ENCODE measurements at regions not wholly inside any gene's neighbourhood (a gene's known extent, or its start where the extent isn't known, plus 50 kb on each side); places are given as distances from the start of the nearest gene placed in this dataset.

DNA sequence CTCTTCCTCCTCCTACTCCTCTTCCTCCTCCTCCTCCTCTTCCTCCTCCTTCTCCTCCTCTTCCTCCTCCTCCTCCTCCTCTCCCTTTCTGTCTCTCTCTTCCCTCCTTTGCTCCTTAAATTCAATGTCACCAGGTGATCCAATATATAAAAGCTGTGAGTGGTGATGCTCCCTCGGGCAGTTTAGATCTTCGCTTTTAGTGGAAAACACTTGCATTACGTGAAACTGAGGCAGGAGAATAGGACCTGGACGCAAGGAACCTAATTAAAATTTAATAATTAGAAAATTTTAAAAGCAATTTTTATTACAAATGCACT lies 279.7 kb downstream of the XXYLT1 start:
- Histone ChIP-seq H3K9me3 (replicated peaks) (no peaks in the 10 kb centered on the region), H3K36me3 (no peaks in the 10 kb centered on the region), H3K4me3 (no peak overlapping the region), H3K27me3 (0 out of 2 replicates have a peak, but pooled peaks cover 3% of the 10 kb centered on the region), H3K4me1 (no peaks in the 10 kb centered on the region), H3K27ac (no peak overlapping the region)
- no peak for DNase-seq

DNA sequence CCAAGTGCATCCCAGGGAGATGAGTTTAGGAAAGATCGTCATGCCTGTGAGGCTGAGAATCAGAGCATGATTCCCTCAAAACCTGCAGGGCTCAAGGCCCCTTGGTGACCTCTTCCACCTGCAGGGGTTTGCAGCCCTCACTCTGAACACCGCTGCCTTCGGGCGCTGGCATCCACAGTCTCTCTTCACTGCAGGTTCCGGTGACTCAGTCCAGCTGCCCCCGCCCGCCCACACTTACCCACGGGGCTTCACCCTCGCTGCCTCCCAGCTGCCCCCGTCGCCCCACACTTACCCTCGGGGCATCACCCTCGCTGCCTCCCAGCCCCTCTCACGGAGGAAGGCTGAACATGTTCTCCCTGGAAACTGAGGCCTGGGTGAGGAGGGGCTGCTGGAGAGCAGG lies 277.1 kb downstream of the XXYLT1 start:
- no peaks in the 10 kb centered on the region for H3K36me3 ChIP-seq
- no peaks in the 10 kb centered on the region for H3K4me1 ChIP-seq
- no peak for DNase-seq
- H3K27me3 ChIP-seq, result 0 out of 2 replicates have a peak, but pooled peaks cover 3% of the 10 kb centered on the region
- H3K9me3 ChIP-seq (replicated peaks), result no peaks in the 10 kb centered on the region
- H3K27ac ChIP-seq, result no peak overlapping the region
- no peak overlapping the region for H3K4me3 ChIP-seq

DNA sequence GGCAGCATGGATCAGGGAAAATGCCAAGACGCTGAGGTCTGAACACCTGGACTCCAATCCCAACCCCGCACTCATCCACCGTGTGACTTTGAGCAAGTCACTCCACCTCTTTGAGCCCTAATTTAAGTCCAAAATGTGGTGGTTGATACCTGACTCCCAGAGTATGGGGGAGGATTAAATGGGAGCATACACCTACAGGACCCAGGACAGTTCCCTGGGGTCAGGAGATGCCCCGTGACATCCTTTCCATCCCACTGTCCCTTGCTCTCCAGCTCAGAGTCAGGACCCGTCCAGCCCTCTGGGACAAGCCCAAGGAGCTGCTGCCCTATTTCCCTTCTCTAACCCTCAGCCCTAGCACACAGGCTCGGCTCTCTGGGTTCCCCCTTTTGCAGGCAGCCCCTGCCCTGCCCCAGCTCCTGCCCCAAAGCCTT lies 276.4 kb downstream of the XXYLT1 start:
- Histone ChIP-seq H3K27me3 (0 out of 2 replicates have a peak, but pooled peaks cover 3% of the 10 kb centered on the region), H3K4me1 (no peaks in the 10 kb centered on the region), H3K36me3 (no peaks in the 10 kb centered on the region), H3K27ac (no peak overlapping the region), H3K9me3 (replicated peaks) (no peaks in the 10 kb centered on the region), H3K4me3 (no peak overlapping the region)
- no peak for DNase-seq

DNA sequence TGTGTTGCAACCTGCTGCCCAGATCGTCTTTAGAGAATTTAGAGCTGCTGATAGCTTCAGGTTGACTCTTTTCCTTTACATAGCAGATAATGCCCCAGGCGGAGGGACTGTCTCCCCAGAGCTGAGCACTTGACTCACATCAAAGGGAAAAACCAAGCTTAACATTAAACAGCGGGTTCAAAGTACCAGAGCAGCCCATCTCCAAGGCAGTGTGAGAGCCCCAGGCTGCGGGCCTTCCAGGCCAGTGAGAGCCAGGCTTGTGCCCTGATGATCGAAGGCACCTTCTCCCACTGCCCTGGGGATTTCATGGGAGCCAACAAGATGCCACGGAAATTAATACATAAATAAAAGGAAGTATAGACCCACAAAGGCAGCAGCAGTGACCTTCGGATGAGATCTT lies 275.6 kb downstream of the XXYLT1 start:
- H3K9me3 ChIP-seq (replicated peaks), result no peaks in the 10 kb centered on the region
- H3K27me3 ChIP-seq, result 0 out of 2 replicates have a peak, but pooled peaks cover 3% of the 10 kb centered on the region
- no peak for DNase-seq
- H3K27ac ChIP-seq, result no peak overlapping the region
- H3K4me1 ChIP-seq, result no peaks in the 10 kb centered on the region
- H3K36me3 ChIP-seq, result no peaks in the 10 kb centered on the region
- no peak overlapping the region for H3K4me3 ChIP-seq

DNA sequence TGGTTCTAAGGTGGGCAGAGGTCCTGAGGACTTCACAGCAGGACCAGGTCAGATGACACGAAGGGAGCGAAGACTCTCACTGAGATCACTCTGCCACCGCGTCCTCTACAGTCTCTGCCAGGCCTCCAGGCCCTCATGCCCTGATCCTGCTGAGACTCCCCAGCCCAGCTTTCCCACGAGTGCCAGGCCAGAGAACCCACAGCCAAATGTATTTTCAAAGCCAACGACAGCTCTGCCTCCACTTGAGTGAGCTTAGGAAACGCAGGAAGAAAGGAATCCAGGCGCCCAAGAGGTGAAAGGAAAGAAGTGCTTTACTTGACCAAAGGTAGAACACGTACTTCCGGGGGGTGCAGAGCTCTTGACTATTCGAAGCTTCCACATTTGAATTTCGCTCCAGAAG lies 275.0 kb downstream of the XXYLT1 start:
- Histone ChIP-seq H3K4me3 (no peak overlapping the region), H3K9me3 (replicated peaks) (no peaks in the 10 kb centered on the region), H3K27me3 (0 out of 2 replicates have a peak, but pooled peaks cover 3% of the 10 kb centered on the region), H3K4me1 (no peaks in the 10 kb centered on the region; the same call in 1 of the 2 replicates), H3K27ac (no peak overlapping the region), H3K36me3 (no peaks in the 10 kb centered on the region)
- DNase-seq, result no peak

DNA sequence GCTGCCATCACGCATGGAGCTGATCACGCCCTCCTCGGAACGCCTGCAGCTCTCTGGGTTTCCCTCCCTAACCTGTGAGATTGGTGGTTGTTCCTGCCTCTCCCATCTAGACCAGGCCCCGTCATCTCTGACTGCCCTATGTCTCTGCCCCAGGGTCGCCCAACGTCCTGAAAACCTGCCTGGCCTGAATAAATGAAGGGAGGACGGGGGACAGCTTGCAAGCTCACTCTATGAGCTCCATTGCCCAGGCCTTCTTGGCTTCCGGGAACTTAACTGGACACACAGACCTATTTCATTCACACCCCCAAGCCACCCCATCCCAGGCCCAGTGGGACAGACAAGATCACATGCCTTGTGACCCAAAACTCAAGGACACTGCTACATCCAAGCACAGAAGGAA lies 274.2 kb downstream of the XXYLT1 start:
- Histone ChIP-seq H3K9me3 (replicated peaks) (no peaks in the 10 kb centered on the region), H3K4me1 (peaks cover 8% of the 10 kb centered on the region), H3K27ac (no peak overlapping the region), H3K27me3 (no peaks in the 10 kb centered on the region), H3K4me3 (no peak overlapping the region), H3K36me3 (no peaks in the 10 kb centered on the region)
- DNase-seq, result no peak

DNA sequence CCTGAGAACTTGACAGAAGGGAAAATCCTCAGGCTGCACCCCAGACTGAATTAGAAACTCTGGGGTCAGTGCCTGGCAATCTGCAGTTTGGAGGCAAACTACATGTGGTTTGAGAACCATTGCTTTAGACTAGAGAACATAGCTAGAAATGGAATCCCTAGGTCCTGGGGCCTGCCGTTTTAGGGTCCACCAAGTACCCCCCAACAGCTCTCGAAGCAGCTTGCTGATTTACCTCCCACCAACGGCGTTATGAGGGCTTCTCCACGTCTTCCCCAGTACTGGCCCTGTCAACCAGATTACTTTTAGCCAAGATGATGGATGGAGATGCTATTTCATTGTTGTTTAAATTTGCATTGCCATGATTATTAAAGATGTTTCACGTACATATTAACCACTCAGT lies 272.5 kb downstream of the XXYLT1 start:
- Histone ChIP-seq H3K27ac (no peak overlapping the region), H3K4me1 (peaks cover 20% of the 10 kb centered on the region), H3K27me3 (no peaks in the 10 kb centered on the region), H3K9me3 (replicated peaks) (no peaks in the 10 kb centered on the region), H3K4me3 (no peak overlapping the region), H3K36me3 (no peaks in the 10 kb centered on the region)
- no peak for DNase-seq

DNA sequence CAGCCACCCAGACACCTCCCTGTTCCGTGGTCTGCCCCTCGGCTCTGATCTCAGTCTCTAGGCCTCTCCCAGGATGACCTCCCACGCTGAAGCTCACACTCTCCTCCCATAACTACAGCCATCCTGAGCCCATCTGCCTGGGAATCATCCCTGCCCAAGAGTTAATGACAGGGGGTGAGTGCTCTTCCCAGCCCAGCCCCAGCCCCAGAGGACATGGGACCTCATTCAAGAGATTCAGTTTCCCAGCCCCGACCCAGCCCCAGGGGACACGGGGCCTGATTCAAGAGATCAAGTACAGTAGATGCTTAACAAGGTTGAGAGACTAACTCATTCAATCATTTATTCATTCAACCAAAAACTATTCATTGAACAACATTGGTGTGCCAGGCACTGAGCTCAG lies 272.0 kb downstream of the XXYLT1 start:
- no peak overlapping the region for H3K27ac ChIP-seq
- no peaks in the 10 kb centered on the region for H3K27me3 ChIP-seq
- H3K9me3 ChIP-seq (replicated peaks), result no peaks in the 10 kb centered on the region
- no peaks in the 10 kb centered on the region for H3K36me3 ChIP-seq
- peaks cover 20% of the 10 kb centered on the region for H3K4me1 ChIP-seq
- no peak overlapping the region for H3K4me3 ChIP-seq
- DNase-seq, result no peak

DNA sequence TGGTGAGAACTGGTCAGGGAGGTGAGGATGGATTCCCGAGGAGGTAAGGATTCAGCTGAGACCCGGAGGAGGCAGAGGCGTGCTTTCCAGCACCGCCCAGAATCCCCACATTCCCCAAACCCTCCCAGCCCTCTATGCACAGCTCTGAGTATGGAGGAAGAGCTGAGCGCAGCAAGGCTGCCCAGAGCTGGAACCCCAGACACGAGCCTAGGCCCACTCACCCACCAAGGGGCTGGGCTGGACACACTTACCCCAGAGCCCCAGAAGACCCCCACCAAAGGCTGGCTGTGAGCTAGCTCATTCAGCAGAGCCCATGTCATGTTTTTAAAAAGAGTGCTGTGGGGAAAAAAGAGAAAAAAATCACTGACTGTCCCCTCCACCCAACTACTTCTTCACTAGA lies 271.5 kb downstream of the XXYLT1 start:
- Histone ChIP-seq H3K4me1 (peaks cover 20% of the 10 kb centered on the region), H3K4me3 (no peak overlapping the region), H3K36me3 (no peaks in the 10 kb centered on the region), H3K27me3 (no peaks in the 10 kb centered on the region), H3K27ac (no peak overlapping the region), H3K9me3 (replicated peaks) (no peaks in the 10 kb centered on the region)
- DNase-seq, result no peak

DNA sequence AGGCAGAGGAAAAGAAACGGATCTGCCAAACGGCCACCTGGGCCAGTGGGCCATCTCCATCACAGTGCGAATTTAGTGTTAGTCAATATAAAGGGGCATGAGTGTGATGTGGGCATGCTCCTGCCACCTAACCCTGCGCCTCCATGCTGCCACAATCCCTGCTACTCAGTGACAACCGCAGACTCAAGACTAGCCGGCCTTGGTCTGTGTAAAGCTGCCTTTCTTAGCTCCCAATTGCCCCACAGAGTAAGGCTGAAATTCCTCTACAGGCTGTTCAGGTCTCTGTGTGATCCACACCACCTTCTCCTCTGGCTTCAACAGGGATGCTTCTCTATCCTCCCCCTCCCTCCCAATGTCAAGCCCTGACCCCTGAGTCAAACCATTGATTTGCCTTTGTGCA lies 269.7 kb downstream of the XXYLT1 start:
- no peaks in the 10 kb centered on the region for H3K36me3 ChIP-seq
- no peak overlapping the region for H3K27ac ChIP-seq
- no peaks in the 10 kb centered on the region for H3K9me3 ChIP-seq (replicated peaks)
- H3K4me1 ChIP-seq, result peaks cover 20% of the 10 kb centered on the region
- DNase-seq, result no peak
- H3K27me3 ChIP-seq, result no peaks in the 10 kb centered on the region
- no peak overlapping the region for H3K4me3 ChIP-seq

DNA sequence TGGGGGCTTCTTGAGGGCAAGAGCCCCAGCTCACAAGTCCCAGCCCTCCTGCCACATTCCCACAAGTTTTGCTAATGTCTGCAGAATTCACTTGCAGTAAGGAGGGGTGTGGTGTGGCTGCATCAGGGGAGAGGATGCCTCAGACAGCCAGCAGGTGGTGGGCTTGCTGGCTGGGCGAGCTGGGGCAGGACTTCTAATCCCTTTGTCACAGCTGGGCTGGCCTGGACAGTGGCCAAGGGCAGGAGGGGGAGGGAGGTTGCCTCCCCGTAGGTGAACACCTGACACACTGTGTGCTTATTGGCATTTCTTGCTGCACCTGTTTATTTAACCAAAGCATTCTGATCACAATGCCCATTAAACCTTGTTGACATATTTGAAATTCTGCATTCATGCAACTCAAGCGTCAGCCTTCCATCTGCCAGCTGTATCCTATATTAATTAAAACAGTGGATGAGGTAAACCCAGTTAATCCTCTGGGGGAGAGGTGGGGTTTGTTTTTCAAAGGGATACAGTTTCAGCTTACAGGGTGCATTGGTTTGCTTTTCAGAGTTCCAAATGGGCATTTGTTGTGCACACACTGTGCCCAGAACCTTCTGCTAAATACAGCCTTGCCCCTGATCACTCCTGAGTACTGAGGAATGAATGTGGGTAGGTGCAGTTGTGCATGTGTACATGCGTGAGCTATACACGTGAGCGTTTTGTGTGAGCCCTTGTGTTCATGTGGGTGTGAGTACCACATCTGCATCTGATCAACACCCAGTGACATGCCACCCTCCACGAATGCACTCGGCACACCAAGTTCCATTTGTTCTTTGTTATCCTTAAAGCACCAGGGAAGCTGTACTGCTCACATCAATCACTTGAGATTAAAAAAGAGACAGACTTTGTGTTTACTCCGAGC lies 268.7 kb downstream of the XXYLT1 start:
- Histone ChIP-seq H3K27ac (no peak overlapping the region), H3K4me3 (no peak overlapping the region), H3K4me1 (peaks cover 20% of the 10 kb centered on the region), H3K36me3 (no peaks in the 10 kb centered on the region), H3K9me3 (replicated peaks) (no peaks in the 10 kb centered on the region), H3K27me3 (no peaks in the 10 kb centered on the region)
- peak; percentile 88 for DNase-seq

DNA sequence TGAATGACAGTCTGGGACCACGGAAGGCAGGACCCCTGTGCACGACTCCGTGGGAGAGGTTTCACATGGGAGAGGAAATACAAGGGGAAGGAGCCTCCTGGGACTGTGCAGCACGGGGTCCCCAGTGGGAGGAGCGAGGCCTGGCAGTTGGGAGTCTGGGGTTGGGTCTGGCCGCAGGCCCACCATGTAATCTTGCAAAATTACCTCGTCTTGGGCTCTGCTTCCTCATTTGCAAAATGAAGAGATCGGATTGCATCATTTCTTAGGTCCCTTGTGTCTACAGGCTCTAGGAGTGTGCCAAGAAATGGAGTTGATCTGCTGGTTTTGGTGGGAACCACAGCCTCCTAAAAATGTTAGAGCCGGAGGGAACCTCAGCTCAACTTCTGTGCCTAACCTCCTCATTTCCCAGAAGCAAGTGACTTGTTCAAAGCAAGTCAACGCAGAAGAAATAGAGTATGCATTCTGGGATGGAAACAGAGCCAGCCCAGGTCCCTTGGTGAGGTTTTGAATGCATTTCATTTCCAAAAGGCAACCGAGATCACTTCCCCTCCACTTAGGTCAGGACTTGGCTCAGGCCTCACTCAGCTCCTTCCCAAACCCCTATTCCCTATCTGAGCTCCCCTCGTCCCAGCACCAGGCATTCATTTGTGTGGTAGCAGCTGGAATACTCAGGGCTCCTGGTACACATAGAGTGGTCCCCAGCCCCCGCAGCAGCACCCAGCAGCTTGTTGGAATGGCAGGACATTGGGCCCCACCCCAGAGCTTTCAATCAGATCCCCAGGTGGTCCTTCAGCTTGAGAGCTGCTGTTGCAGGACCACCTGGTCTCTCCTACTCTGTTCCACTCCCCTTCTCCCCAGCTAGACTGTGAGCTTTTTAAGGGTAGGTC lies 267.7 kb downstream of the XXYLT1 start:
- Histone ChIP-seq H3K4me1 (peaks cover 20% of the 10 kb centered on the region), H3K9me3 (replicated peaks) (no peaks in the 10 kb centered on the region), H3K4me3 (no peak overlapping the region), H3K27ac (no peak overlapping the region), H3K36me3 (no peaks in the 10 kb centered on the region), H3K27me3 (no peaks in the 10 kb centered on the region)
- peak in 1 of 2 experiments; percentile 13 for DNase-seq

DNA sequence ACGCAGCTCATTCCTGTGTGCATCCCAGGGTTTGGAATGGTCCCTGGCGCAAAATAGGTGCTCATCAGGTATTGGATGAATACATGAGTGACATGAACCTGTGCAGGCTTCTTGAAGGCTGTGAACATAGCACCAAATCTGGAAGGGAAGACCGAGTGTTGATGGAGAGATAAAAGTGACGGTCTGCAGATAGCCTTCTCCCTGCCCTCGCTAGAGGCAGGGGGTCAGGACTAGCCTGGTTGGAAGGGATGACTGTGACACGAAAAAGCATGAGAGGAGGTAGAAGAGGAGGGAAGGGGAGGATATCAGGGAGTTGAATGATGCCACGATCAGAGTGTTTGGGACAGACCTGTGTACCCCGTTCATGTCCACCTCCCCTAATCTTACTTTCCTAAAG lies 267.1 kb downstream of the XXYLT1 start:
- H3K4me1 ChIP-seq, result peaks cover 20% of the 10 kb centered on the region
- H3K9me3 ChIP-seq (replicated peaks), result no peaks in the 10 kb centered on the region
- no peak overlapping the region for H3K27ac ChIP-seq
- H3K27me3 ChIP-seq, result no peaks in the 10 kb centered on the region
- no peak for DNase-seq
- H3K4me3 ChIP-seq, result no peak overlapping the region
- no peaks in the 10 kb centered on the region for H3K36me3 ChIP-seq

DNA sequence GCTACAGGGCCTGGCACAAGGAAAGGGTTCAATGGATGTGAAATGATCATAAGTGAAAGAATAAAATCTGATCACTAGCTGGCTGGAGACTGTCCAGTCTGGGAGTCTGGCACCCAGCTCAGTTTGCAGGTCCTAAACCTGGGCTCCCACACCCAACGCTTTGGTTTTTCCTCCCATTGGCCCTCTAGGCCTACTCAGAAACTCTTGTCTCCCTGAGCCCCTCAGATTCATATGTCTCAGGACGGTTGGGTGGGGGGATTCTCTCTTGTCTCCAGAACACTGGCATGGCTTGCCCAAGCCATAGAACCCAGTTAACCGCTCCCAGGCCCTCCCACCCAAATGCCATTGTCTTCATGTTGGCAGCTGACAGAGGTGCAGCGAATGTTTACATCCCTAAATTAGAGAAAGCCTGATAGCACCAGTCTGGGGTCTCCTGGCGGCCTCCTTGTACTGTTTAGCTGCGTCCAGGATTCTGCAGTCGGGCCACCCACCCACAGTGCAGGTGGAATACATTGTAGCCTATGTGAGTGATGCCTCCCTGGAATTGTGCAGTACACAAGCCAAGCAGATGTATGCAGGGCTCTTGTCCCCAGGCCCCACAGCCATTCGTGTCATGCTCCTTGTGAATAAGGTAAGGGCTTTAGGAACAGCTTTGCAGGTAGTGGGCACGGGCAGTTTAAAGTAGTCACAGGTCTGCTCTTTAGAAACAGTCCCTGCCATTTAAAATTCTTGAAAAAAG lies 266.3 kb downstream of the XXYLT1 start:
- Histone ChIP-seq H3K27ac (no peak overlapping the region), H3K9me3 (replicated peaks) (no peaks in the 10 kb centered on the region), H3K36me3 (no peaks in the 10 kb centered on the region), H3K4me3 (no peak overlapping the region), H3K27me3 (no peaks in the 10 kb centered on the region), H3K4me1 (peaks cover 20% of the 10 kb centered on the region)
- no peak for DNase-seq

DNA sequence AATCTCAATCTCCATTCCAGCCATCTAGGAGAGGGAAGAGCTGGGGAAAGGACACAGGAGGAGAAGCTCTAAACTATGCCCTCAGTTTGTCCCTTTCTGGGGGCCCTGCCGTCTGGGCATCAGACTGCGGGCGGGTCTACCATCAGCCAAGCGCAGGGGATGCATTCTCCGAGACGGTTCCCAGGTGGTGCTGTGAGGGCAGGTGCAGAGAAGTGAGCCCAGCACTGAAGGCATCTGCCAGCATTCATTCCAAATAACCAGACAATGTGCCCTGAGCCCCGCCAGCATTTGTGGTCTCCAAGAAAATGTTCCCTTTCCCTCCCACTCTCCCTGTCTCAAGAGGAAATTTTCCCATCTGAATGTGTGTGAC lies 265.7 kb downstream of the XXYLT1 start:
- Histone ChIP-seq H3K4me3 (no peak overlapping the region), H3K9me3 (replicated peaks) (no peaks in the 10 kb centered on the region), H3K27me3 (no peaks in the 10 kb centered on the region), H3K27ac (no peak overlapping the region), H3K4me1 (peaks cover 20% of the 10 kb centered on the region), H3K36me3 (no peaks in the 10 kb centered on the region)
- DNase-seq, result no peak

All from SJCRH30 (cell line).